Neural cell (in vitro differentiated cells): ENCODE measurements at regions not wholly inside any gene's neighbourhood (a gene's known extent, or its start where the extent isn't known, plus 50 kb on each side); places are given as distances from the start of the nearest gene placed in this dataset.

Experiments
- EZH2 ChIP-seq: fragments of 200-600, 300-800 bp; shearing (Covaris generic), sonication (generic); IDR thresholded peaks from 2 replicates; pipeline ENCODE4 v1.6.1; 2014; ENCODE audit warnings: antibody characterized with exemption, low read length, borderline replicate concordance, mild to moderate bottlenecking; ENCODE audit not compliant: insufficient read depth, poor library complexity, severe bottlenecking
- MXI1 ChIP-seq: fragments of 450-650 bp; conservative IDR thresholded peaks from 2 replicates; pipeline ENCODE4 v1.6.1; 2014; ENCODE audit warnings: antibody characterized with exemption, mild to moderate bottlenecking; ENCODE audit not compliant: poor library complexity, severe bottlenecking
- POLR2AphosphoS5 ChIP-seq: IDR thresholded peaks from 2 replicates; pipeline ENCODE4 v1.6.1; 2012
- RAD21 ChIP-seq: fragments of 450-650 bp; conservative IDR thresholded peaks from 2 replicates; pipeline ENCODE4 v1.6.1; 2014; ENCODE audit warnings: antibody characterized with exemption, mild to moderate bottlenecking, moderate library complexity
- REST ChIP-seq: IDR thresholded peaks from 2 replicates; pipeline ENCODE4 v1.6.1; 2012; ENCODE audit warnings: borderline replicate concordance
- SMC3 ChIP-seq: fragments of 450-650 bp; conservative IDR thresholded peaks from 2 replicates; pipeline ENCODE4 v1.6.1; 2014; ENCODE audit warnings: antibody characterized with exemption, mild to moderate bottlenecking, moderate library complexity; ENCODE audit not compliant: poor library complexity
- TF ChIP-seq, protein P1 (sequence below): fragments of 450-650 bp; IDR thresholded peaks from 2 replicates; pipeline ENCODE4 v1.5.1; 2014; ENCODE audit warnings: antibody characterized with exemption, mild to moderate bottlenecking, moderate library complexity; ENCODE audit not compliant: poor library complexity, severe bottlenecking

DNA sequence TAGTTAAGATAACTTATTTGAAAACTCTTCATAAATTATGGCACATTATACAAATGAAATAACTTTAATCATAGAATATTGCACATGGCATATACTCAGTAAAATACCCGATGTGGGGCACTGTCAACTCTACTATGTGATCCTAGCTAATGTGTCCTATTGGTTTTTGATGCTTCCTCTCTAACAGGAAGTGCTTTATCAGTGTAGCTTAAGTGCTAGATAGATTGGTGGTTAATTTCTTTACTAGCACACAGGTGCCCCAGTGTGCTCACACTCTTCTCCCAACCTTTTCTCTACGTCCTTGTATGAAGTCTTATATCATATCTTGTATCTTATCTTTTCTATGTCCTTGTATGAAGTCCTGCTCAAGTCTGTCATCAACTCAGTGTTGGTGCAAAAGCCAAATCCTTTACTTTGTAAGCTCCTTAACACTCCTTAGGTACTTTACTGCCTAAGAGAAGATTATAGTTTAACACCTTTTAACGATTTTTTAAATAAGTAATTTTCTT lies 358.9 kb downstream of the CENPW start:
- TF ChIP-seq, protein P1, sequence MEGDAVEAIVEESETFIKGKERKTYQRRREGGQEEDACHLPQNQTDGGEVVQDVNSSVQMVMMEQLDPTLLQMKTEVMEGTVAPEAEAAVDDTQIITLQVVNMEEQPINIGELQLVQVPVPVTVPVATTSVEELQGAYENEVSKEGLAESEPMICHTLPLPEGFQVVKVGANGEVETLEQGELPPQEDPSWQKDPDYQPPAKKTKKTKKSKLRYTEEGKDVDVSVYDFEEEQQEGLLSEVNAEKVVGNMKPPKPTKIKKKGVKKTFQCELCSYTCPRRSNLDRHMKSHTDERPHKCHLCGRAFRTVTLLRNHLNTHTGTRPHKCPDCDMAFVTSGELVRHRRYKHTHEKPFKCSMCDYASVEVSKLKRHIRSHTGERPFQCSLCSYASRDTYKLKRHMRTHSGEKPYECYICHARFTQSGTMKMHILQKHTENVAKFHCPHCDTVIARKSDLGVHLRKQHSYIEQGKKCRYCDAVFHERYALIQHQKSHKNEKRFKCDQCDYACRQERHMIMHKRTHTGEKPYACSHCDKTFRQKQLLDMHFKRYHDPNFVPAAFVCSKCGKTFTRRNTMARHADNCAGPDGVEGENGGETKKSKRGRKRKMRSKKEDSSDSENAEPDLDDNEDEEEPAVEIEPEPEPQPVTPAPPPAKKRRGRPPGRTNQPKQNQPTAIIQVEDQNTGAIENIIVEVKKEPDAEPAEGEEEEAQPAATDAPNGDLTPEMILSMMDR: no peak
- TF ChIP-seq MXI1: no peak
- no peak for TF ChIP-seq EZH2
- TF ChIP-seq POLR2AphosphoS5: no peak
- TF ChIP-seq REST: no peak
- no peak for TF ChIP-seq RAD21
- no peak for TF ChIP-seq SMC3
